SU-DHL-6 (cell line): ENCODE measurements at regions not wholly inside any gene's neighbourhood (a gene's known extent, or its start where the extent isn't known, plus 50 kb on each side); places are given as distances from the start of the nearest gene placed in this dataset.
"Not testable (repeated sequence)": the region's sequence is repeated elsewhere in the genome, so short reads cannot be mapped to it uniquely, and the experiment has no call there.

Experiments
- EZH2phosphoT487 ChIP-seq: fragments of 200-600 bp; sonication (generic), shearing (Covaris generic); conservative IDR thresholded peaks from 2 replicates; pipeline ENCODE4 v1.6.1; 2018; ENCODE audit warnings: mild to moderate bottlenecking, antibody characterized with exemption, low read length, moderate library complexity, mixed read lengths
- TF ChIP-seq, protein P1 (sequence below): fragments of 200-600 bp; sonication (generic); IDR thresholded peaks from one replicate; pipeline ENCODE4 v1.5.1; 2017; ENCODE audit warnings: antibody characterized with exemption, mild to moderate bottlenecking, low read length, moderate library complexity; ENCODE audit not compliant: insufficient read depth, poor library complexity, severe bottlenecking

DNA sequence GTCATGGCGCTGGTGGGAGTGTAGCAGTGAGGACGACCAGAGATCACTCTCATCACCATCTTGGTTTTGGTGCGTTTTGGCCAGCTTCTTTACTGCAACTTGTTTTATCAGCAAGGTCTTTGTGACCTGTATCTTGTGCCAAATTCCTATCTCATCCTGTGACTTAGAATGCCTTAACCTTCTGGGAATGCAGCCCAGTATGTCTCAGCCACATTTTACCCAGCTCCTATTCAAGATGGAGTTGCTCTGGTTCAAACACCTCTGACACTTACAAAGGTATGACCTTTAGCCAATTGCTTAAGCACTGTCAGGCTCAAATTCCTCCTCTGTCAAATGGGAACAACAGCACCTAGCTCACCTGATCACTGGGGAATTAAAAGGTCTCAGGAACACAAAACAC, 235.1 kb upstream of the ID2 start:
- TF ChIP-seq, protein P1, sequence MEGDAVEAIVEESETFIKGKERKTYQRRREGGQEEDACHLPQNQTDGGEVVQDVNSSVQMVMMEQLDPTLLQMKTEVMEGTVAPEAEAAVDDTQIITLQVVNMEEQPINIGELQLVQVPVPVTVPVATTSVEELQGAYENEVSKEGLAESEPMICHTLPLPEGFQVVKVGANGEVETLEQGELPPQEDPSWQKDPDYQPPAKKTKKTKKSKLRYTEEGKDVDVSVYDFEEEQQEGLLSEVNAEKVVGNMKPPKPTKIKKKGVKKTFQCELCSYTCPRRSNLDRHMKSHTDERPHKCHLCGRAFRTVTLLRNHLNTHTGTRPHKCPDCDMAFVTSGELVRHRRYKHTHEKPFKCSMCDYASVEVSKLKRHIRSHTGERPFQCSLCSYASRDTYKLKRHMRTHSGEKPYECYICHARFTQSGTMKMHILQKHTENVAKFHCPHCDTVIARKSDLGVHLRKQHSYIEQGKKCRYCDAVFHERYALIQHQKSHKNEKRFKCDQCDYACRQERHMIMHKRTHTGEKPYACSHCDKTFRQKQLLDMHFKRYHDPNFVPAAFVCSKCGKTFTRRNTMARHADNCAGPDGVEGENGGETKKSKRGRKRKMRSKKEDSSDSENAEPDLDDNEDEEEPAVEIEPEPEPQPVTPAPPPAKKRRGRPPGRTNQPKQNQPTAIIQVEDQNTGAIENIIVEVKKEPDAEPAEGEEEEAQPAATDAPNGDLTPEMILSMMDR, result not testable (repeated sequence)
- TF ChIP-seq EZH2phosphoT487, result not testable (repeated sequence)
